GM18499 (cell line): ENCODE measurements at regions not wholly inside any gene's neighbourhood (a gene's known extent, or its start where the extent isn't known, plus 50 kb on each side); places are given as distances from the start of the nearest gene placed in this dataset.

Source experiments
- ATAC-seq: cut with Tn5 transposase; IDR thresholded peaks from one replicate; pipeline ENCODE4 v1.9.1; 2021; ENCODE audit warnings: moderate number of reproducible peaks; ENCODE audit not compliant: insufficient read depth, unreplicated experiment

- no peak for ATAC-seq
Measured at GRCh38 chr5:27315363-27316270, 277.2 kb upstream of the CDH9 start.

GRCh38 chr5:27313549-27313948, 275.2 kb upstream of the CDH9 start:
- no peak for ATAC-seq

GRCh38 chr5:27312291-27312893, 274.0 kb upstream of the CDH9 start:
- ATAC-seq: no peak

GRCh38 chr5:27311544-27311943, 273.2 kb upstream of the CDH9 start:
- no peak for ATAC-seq

- no peak for ATAC-seq
Measured at GRCh38 chr5:27308153-27308552, 269.8 kb upstream of the CDH9 start.

- no peak for ATAC-seq
Measured at GRCh38 chr5:27290172-27290571, 251.8 kb upstream of the CDH9 start.

- ATAC-seq: no peak
Measured at GRCh38 chr5:27276119-27276518, 237.7 kb upstream of the CDH9 start.

GRCh38 chr5:27275345-27275744, 237.0 kb upstream of the CDH9 start:
- ATAC-seq: no peak

- no peak for ATAC-seq
Measured at GRCh38 chr5:27269766-27270165, 231.4 kb upstream of the CDH9 start.

- no peak for ATAC-seq
Measured at GRCh38 chr5:27267209-27267824, 228.9 kb upstream of the CDH9 start.

- no peak for ATAC-seq
Measured at GRCh38 chr5:27266184-27266583, 227.8 kb upstream of the CDH9 start.

- no peak for ATAC-seq
Measured at GRCh38 chr5:27257696-27258095, 219.3 kb upstream of the CDH9 start.

GRCh38 chr5:27252911-27253310, 214.5 kb upstream of the CDH9 start:
- no peak for ATAC-seq

- ATAC-seq: no peak
Measured at GRCh38 chr5:27242258-27242626, 203.9 kb upstream of the CDH9 start.

- no peak for ATAC-seq
Measured at GRCh38 chr5:27241564-27242257, 203.3 kb upstream of the CDH9 start.

- no peak for ATAC-seq
Measured at GRCh38 chr5:27240791-27241190, 202.4 kb upstream of the CDH9 start.

- ATAC-seq: no peak
Measured at GRCh38 chr5:27234916-27235315, 196.5 kb upstream of the CDH9 start.

- no peak for ATAC-seq
Measured at GRCh38 chr5:27221410-27221809, 183.0 kb upstream of the CDH9 start.

- no peak for ATAC-seq
Measured at GRCh38 chr5:27220752-27221151, 182.4 kb upstream of the CDH9 start.

GRCh38 chr5:27217977-27218376, 179.6 kb upstream of the CDH9 start:
- no peak for ATAC-seq
